Sigmoid colon (tissue), 4 donors: ENCODE measurements at regions not wholly inside any gene's neighbourhood (a gene's known extent, or its start where the extent isn't known, plus 50 kb on each side); places are given as distances from the start of the nearest gene placed in this dataset.

Source experiments
- POLR2A ChIP-seq, 2 donors: fragments of 450-650 bp; IDR thresholded peaks; one replicate each; pipeline ENCODE4 v1.6.1; 2016; ENCODE audit warnings: antibody characterized with exemption in 2 of 2, mild to moderate bottlenecking in 2 of 2, moderate library complexity in 2 of 2
- POLR2AphosphoS5 ChIP-seq, 4 donors: sonication (generic); formaldehyde crosslinking; IDR thresholded peaks; one replicate each; pipeline ENCODE4 v1.6.1; 2017; ENCODE audit warnings: antibody characterized with exemption in 4 of 4
- TF ChIP-seq, protein P1 (sequence below), 4 experiments: fragments of 450-650 bp in 3 of 4; fragments of 200-600 bp in 1 of 4; IDR thresholded peaks; one replicate each; pipeline ENCODE4 v1.5.1; 2016 to 2019; ENCODE audit warnings: antibody characterized with exemption in 4 of 4, mild to moderate bottlenecking in 3 of 4, moderate library complexity in 2 of 4

GRCh38 chr11:112719736-112720525 is 241.3 kb upstream of the NCAM1 start:
- TF ChIP-seq, protein P1, sequence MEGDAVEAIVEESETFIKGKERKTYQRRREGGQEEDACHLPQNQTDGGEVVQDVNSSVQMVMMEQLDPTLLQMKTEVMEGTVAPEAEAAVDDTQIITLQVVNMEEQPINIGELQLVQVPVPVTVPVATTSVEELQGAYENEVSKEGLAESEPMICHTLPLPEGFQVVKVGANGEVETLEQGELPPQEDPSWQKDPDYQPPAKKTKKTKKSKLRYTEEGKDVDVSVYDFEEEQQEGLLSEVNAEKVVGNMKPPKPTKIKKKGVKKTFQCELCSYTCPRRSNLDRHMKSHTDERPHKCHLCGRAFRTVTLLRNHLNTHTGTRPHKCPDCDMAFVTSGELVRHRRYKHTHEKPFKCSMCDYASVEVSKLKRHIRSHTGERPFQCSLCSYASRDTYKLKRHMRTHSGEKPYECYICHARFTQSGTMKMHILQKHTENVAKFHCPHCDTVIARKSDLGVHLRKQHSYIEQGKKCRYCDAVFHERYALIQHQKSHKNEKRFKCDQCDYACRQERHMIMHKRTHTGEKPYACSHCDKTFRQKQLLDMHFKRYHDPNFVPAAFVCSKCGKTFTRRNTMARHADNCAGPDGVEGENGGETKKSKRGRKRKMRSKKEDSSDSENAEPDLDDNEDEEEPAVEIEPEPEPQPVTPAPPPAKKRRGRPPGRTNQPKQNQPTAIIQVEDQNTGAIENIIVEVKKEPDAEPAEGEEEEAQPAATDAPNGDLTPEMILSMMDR (IDR thresholded peaks at IDR 0.05), result no peak
- TF ChIP-seq POLR2A (IDR thresholded peaks at IDR 0.05) (no peak), POLR2AphosphoS5 (IDR thresholded peaks at IDR 0.05) (no peak)
